ENCODE measurements at regions not wholly inside any gene's neighbourhood (a gene's known extent, or its start where the extent isn't known, plus 50 kb on each side); places are given as distances from the start of the nearest gene placed in this dataset.

DNA sequence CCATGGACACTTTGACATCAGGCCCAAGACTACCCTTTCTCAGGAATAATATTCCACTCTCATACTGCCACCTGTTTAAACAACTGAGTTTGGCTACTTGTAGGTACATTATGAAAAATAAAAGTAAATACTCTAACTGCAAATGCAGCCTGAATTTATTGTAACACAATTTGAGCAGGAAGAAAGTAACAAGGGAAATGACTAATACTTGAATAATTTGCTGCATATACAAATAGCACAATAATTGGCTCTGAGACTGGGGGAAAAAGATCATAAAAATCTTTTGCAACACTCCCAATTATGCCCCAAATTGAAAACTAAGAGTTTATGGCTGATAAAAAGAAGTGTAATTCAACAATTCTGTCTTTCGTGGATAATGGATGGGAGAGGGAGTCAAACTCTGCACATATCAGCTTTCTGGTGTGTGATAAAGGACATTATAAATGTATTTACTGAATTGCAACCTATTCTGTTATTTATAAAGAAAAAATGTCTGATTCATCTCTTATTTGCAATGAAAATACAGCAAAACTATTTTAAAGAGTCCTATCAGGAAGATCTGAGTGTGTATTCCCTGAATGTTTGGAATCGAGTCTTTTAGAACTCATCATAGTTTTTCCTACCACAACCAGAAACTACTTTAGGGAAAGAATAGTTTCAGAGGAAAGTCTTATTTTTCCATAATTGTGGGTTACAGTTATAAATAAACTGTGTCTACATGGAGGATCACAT is 359.0 kb downstream of the JRKL start:
- TF ChIP-seq POLR2AphosphoS5 (IDR thresholded peaks at IDR 0.05; ENCODE audit: low read depth, low read length) (no peak), POLR2A (IDR thresholded peaks at IDR 0.05; ENCODE audit: low read depth, low read length) (no peak)

Measured in GM12891 (cell line).